ENCODE measurements at regions not wholly inside any gene's neighbourhood (a gene's known extent, or its start where the extent isn't known, plus 50 kb on each side); places are given as distances from the start of the nearest gene placed in this dataset.

DNA sequence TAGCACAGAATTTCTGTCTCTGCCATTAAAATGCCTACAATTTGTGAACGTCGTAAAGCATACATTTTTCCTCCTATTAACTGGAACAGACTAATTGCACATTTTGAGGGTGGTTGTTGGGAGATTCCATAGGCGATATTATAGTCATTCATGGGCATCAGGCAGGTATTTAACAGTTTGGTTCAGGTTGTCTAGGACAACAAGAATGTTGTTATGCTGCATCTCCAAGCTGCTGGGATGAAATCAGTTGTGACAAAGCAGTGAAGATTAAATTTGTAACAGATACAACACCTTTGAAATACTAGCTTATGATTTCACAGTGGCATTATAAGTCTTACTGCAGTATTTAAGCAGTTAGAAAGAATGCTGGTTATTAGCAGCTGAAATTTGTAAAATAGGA is 339.7 kb upstream of the PITX2 start:
- no peak for DNase-seq (ENCODE audit: low read depth)

DNA sequence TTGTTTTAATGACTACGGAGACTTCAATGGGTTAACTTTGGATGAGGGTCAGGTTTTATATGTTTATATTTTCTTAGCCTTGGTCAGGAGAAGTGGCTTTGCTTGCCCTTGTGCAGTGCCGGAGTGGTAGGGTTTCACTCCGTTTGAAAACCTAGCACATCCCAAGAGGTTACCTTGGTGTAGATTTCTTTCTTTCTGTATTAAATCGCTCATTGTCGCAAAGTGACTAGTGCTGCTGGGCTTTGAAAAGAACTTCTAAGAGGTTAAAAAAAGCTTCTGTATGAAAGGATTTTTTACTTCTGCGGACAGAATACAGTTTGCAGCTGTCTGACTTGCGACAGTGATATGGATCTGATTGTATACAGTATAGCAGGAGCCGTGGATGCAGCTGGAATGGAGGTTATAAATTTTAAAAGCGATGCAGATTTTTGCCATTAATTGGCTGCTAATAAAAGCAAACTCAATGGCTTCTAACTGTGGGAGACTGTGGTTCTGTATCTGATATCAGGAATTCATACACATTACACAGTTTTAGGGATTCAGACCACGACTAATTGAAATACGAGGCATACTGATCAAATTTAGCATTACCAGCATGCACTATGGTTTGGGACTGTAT is 340.9 kb upstream of the PITX2 start:
- no peak for DNase-seq (ENCODE audit: low read depth)

DNA sequence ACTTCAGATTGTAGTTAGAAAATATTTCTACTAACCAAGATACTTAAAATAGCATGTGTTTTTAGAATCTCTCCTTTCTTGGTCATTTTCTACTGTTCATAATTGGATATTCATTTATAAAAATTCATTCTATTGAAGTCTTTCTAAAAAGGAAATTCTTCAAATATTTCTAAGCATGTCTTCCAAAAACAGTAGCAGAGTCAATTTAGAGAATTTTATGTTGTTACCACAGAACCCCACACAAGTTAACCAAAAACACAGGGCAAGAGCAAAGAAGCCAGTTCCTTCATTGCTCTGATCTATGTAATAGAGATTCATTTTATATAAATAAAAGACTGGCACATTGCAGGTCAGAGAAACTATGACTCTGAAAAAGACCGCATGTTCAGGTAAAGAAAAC is 345.1 kb upstream of the PITX2 start:
- no peak for DNase-seq (ENCODE audit: low read depth)

DNA sequence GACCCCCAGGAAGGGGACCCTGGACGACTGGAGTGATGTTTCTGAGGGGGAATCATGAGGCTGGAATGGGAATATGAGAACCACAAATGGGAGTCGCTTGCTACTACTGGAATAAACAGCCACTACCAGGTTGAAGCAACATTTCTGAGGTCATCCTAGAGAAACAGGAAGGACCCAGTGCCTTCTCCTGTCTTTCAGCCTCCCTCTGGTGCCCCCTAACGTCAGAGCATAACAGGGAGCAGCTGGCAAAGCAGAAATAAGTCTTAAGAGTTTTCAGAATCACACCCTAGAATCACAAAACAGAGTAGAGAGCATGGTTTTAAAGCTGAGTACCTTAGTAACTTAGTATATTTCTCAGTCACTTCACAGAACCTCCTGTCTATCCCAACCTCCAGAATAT is 347.8 kb upstream of the PITX2 start:
- peak; percentile 72 for DNase-seq (ENCODE audit: low read depth)

DNA sequence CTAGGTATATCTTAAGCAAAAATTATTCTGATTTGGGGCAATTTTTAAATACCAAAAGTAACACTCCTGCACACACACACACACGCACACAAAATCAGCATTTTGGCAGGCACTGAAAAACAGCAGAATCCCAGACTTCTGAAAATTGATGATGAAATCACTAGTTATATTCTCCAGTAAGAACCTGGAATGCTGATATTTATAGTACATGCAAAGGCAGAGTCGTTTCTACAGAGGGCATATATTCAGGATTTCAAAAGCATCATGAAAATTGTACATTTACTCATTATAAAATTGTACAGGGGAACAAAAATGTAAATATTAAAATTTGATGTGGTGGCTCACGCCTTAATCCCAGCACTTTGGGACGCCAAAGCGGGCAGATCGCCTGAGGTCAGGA is 352.5 kb upstream of the PITX2 start:
- DNase-seq (ENCODE audit: low read depth): no peak

DNA sequence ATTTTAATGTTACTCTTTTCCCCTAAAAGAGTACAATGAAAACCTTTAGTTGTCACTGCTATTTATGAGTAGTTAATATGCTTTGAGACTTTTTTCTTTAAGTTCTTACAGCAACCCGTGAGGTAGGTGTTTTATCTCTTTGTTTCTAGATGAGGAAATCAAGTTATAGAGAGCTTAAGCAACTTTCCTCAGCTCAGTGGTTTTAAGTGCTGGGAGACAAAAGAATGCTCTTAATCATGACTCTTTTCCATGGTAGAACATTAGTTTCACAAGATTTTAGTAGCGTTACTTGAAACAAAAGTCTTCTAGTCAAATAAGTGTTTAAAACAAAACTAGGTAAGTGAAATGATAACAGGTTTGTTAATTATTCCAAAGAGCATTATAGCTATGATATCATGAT is 354.7 kb upstream of the PITX2 start:
- DNase-seq (ENCODE audit: low read depth): no peak

DNA sequence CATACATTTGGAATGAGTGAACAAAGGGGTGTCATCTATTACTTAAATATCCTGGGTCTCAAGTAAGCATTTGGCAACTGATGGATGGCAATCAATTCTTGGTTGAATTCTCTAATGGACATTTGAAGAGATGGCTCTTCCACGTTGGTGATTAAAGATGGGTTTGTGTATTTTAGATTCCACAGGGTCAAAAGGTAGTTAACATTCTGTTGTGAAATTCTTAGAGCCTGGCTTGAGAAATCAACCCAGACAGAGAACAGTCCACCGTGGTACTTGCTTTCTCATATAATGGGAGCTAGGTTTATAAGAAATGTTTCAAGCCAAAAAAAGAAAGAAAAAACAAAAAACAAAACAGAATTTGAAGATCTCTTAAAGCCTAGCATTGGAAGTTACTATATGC is 355.9 kb upstream of the PITX2 start:
- no peak for DNase-seq (ENCODE audit: low read depth)

DNA sequence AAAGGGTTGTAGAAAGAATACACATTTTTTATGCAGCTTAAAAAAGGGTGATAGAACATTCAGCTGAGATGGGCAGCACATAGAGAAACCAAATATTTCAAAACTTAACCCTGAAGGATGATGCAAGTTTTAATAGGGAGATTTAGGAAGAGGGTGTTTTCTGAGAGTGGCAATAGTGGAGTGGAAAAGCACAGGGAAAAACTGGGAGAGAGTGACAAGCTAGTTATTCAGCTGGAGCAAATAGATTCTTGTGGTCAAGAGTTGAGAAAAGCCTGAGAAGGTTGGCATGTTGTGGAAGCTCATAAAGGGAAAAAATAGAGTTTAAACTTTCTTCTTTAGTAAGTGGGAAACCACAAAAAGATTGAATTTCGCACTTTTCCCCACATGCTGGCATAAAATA is 359.6 kb upstream of the PITX2 start:
- no peak for DNase-seq (ENCODE audit: low read depth)

DNA sequence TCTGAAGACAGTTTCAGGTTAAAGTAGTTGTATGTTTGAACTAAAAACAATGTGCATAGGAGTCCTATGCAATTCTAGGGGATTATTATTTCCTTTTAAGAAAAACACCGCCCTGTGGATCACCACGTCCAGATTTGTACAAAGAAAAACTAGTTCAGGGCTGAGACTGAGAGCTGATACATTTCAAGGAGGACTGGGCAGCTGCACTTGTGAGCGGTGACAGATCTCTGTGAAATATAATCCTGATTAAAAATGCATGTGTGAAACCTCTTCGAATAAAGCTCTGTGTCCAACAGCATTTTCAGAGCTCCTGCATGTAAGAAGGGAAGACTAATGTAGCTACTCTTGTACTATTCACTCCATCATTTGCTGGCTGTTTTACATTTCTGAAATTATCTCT is 365.8 kb upstream of the PITX2 start:
- DNase-seq (ENCODE audit: low read depth): no peak

DNA sequence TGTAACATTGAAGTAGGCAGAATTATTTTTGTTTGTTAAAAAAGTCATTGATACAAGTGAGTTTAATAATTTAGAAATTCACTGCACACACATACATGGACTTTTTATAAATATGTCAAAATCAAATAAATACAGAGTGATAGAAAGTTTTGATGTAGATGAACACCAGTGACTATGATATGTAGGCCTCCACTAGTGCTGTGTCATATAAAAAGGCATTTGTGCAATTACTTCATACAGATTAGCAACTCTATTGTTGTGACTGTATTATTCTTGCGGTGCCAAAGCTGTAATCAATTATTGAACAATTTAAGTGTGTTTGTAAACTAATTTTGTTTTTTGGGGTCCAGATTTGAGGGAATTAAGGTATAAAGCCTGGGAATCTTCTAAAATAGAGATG is 366.2 kb upstream of the PITX2 start:
- no peak for DNase-seq (ENCODE audit: low read depth)

DNA sequence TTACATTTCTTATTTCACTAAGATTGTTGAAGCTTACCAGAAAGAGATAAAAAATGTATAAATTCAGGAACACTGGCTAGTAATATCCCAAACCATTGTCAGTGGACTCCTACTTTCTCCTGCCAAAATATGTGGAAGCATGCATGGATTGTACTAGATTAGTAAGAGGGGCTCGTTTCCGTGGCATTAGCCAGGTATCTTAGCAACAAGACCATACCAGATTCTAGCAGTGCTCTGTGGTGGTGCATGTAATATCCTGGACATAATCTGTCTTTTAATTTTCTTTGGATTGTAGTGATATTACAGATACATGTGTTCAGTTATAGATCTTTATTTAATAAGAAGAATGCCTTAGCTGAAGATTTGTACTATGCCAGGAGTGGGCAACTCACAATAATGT is 371.9 kb upstream of the PITX2 start:
- DNase-seq (ENCODE audit: low read depth): no peak

DNA sequence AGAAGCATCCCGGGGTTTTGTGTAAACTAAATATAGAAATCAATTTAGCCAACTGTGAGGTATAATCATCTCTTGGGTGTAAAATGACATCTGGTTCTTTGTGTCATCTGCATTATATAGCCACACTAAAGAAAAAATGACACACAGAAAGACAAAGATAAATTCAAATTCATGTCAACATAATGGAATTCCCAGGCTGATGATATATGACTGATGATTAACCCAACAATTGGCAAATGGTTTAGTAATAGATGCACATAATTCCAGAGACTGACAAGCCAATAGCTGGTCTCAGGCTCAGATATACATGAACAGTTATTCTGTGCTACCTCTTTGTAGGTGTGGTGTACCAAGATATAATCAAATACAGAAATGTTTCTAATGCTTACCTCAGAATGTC is 375.4 kb upstream of the PITX2 start:
- peak; percentile 2 for DNase-seq (ENCODE audit: low read depth)

DNA sequence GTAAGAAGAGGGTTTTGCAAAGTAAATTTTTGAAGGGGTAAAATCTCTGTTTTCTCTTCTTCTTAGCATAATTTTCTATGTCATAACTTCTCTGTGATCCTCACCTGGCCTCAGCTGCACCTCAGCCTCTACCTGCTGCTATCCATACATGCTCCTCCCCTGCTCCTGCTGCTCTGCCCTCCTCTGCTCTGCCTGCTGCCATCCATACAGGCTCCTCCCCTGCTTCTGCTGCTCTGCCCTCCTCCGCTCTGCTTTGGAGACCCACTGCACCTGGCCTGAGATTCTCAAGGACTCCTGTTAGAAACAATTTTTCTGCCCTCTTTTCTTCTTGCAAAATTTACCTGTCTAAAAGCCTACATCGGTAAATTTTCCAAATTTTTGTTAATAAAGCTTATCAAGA is 388.6 kb upstream of the PITX2 start:
- DNase-seq (ENCODE audit: low read depth): no peak

DNA sequence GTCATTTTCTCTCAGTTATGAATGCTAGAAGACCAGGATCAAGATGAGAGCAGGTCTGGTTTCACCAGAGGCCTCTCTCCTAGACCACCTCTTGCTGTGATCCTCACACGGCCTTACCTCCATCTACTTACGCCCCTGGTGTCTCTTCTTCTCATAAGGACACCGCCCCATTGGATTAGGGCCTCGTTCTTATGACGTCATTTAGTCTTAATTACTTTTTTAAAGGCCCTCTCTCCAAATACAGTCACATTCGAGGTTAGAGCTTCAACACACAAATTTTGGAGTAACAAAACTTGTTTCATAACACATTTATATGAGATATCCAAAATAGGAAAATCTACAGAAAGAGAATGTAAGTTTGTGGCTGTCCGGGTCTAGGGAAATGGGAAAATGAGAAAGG is 391.0 kb upstream of the PITX2 start:
- DNase-seq (ENCODE audit: low read depth): no peak

DNA sequence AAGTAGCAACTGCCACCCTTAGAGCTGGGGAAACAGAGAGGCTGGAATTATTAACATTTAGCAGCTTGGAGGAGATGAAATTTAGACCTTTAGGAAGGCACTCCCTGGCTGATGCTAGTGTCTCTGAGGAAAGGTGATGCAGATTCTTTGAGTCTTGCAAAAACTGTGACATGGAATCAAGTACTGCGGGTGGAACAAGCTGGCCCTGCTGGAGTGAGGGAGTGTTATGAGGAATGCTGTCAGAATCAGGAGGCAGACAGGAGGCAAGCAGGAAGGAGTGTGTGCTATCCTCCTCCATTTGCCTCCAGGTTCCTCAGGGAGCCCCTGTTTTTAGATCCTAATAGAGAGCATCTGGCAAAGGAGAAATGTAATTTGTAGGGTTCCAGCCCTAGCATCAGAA is 391.7 kb upstream of the PITX2 start:
- no peak for DNase-seq (ENCODE audit: low read depth)

DNA sequence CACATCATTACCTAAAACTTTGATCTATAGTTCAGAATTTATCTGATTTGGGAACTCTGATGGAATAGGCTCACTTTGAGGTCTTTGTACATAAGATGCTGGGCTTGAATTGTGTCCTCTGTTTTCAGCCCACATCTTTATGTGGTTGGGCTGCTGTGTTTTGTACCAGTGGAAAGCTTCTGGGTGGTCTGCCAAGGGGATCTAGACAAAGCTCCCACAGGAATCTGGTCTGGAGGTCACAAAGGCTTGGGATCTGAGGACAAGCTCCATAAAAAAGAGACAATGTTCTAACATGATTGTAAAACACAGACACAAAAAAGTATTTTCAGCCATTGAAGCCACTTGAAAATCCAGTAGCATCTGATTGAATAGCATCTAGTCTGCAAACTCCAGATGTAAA is 393.5 kb upstream of the PITX2 start:
- DNase-seq (ENCODE audit: low read depth): no peak

DNA sequence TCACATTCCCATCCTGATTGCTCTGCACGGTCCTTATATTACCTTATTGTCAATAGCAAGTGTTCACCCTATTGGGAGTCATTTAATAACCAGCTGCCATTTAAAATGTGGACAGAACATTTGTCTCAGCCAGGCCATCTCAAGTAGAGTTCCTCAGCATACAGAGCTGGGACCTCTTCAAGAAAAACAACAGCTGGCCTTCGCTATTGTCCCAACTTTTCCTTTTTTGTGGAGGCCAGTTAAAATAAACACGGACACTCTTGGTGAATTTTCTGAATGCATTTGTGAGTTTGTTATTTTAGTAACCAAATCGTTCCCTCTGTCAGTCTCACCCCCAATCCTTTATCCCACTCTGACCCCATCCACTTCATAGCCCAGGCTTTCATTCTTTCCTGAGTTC is 395.3 kb upstream of the PITX2 start:
- DNase-seq (ENCODE audit: low read depth): no peak

DNA sequence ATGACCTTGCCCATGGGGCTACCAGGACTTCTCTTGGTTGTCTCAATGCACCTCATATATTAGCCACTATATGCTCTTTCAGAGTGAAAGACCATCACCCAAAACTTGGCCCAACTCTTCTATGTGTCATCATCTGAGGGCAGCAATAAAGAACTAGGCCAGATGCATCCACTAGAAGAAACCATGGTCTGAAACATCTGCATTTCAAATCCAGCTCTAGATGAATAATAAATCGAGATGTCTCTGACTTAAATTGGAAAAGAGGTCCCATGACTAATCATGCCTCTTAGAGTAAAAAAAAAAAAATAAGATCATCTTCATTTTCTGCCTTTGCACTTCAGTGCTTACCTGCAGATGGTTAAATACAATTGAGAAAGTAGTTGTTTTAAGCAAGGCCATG is 397.6 kb upstream of the PITX2 start:
- DNase-seq (ENCODE audit: low read depth): no peak

DNA sequence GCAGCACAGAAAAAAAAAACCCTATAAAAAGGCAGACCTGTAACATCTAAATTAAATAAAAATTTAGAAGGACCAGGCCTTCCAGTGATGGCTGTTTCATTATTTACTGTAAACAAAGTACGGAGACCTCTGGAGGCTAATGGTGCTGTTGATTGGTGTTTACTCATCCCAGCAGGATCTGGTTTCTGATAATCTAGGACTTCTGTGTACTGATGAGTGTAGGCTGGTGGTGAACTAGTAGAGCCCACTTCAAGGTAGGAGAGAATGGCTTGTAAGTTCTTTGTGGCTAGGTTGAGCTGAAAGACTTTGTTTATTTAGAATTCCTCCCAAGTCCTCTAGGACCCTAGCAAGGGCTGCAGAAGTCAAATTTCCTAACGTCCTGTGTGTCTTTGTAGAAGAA is 398.1 kb upstream of the PITX2 start:
- no peak for DNase-seq (ENCODE audit: low read depth)

DNA sequence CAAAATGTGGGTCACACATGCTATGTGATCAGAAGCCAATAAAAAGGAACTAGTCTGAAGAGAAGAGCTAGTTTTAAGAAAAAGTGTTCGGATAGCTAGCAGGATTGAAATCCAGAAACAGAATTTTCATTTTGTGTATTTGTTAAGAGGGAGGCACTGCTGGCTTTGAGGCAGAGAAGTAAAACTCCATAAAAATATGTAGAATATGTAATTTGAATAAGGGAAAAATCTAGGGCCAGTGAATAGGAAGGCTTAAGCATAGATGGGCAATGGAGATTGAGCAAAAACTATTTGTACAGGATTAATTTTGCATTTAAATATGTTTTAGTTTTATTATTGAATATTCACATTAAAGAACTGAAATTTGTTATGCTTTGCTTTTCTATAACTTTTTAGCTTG is 399.9 kb upstream of the PITX2 start:
- no peak for DNase-seq (ENCODE audit: low read depth)

DNA sequence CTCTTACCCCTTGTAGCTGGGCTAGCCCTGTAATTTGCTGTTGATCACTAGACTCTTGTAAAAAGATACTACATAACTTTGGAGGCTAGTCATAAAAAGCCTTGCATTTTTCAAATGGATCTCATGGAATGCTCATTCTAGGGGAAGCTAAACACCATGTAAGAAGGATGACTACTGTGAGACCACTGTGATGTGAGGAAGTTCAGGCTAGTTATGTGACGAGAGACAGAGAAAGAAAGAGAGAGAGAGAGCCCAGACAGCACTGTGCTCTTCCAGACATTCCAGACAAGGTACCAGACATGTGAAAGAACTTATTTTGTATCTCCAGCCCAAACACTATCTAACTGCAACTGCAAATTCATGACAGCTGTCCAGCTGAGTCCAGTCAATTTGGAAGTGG is 404.6 kb upstream of the PITX2 start:
- DNase-seq (ENCODE audit: low read depth): peak; percentile 72

DNA sequence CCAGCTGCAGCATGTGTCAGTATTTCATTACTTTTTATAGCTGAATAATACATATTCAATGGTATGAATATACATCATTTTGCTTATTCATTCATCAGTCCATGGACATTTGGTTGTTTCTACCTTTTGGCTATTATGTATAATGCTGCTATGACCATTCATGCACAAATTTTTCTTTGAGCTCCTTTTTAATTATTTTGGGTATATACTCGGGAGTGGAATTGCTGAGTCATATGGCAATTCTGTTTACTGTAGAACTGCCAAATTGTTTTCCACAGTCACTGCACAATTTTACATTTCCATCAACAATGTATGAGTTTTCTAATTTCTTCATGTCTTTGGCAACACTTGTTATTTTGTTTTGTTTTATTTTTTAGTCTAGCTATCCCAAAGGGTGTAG is 405.9 kb upstream of the PITX2 start:
- DNase-seq (ENCODE audit: low read depth): no peak

DNA sequence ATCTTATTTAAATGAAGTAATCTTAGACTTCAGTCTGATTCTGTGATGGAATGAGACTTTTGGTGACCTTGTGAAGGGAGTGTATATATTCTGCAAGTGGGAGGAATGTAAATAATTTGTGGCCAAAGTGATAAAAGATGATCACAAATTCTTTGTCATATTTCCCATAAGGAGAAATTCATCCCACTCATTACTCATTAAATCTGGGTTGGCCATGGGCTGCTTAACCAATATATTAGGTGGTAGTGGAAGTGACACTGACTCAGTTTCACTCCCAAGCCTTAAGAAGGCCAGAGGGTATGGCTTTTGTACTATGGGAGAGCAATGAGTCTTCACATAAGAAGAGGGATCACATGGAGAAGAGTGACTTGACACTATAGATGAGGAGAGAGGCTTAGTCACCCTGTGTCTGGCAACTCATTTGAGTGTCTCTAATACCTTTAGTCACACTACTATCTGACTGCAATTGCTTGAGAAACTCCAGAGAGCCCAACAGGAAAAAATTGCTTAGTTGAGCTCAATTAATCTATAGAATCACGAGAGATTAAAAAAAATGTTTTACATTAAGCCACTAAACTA is 408.2 kb upstream of the PITX2 start:
- DNase-seq (ENCODE audit: low read depth): peak; percentile 56

DNA sequence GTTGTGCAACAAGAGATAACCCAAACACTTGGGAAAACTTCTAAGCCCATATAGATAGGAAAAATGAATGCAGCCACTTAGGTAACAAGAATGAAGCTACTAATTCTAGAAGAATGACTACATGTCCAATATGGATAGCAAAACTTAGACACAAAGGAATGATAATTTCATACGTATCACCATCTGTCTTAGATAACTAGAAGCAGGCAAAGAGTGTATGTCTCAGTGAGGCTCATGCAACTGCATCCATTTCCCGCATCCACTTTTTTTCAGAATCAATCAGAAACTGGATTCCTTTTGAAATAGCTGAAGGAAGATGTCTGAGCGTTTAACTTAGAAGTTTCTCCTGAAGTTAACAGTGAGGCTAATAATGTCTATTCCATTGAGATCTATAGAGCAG is 408.7 kb upstream of the PITX2 start:
- no peak for DNase-seq (ENCODE audit: low read depth)

Data from ELR (cell line).